ENCODE measurements at regions not wholly inside any gene's neighbourhood (a gene's known extent, or its start where the extent isn't known, plus 50 kb on each side); places are given as distances from the start of the nearest gene placed in this dataset.

GRCh38 chr9:118785456-118785855, 583.8 kb downstream of the BRINP1 start:
- no peak for DNase-seq

GRCh38 chr9:118786877-118787276, 582.4 kb downstream of the BRINP1 start:
- no peak for DNase-seq

GRCh38 chr9:118809160-118809625, 560.0 kb downstream of the BRINP1 start:
- DNase-seq, result no peak

GRCh38 chr9:118829334-118829733, 539.9 kb downstream of the BRINP1 start:
- DNase-seq, result no peak

- DNase-seq, result no peak
Observed at GRCh38 chr9:118832371-118832770, 536.9 kb downstream of the BRINP1 start.

- DNase-seq, result no peak
Observed at GRCh38 chr9:118836891-118837290, 532.3 kb downstream of the BRINP1 start.

GRCh38 chr9:118871531-118871930, 497.7 kb downstream of the BRINP1 start:
- DNase-seq, result no peak

- DNase-seq, result no peak
Observed at GRCh38 chr9:118882684-118883083, 486.6 kb downstream of the BRINP1 start.

- DNase-seq, result no peak
Observed at GRCh38 chr9:118883411-118883810, 485.8 kb downstream of the BRINP1 start.

- DNase-seq, result no peak
Observed at GRCh38 chr9:118891213-118891612, 478.0 kb downstream of the BRINP1 start.

GRCh38 chr9:118896324-118897000, 472.8 kb downstream of the BRINP1 start:
- no peak for DNase-seq

GRCh38 chr9:118918180-118918579, 451.1 kb downstream of the BRINP1 start:
- no peak for DNase-seq

GRCh38 chr9:118928722-118929121, 440.5 kb downstream of the BRINP1 start:
- no peak for DNase-seq

GRCh38 chr9:118929287-118929686, 439.9 kb downstream of the BRINP1 start:
- no peak for DNase-seq

GRCh38 chr9:118931941-118932340, 437.3 kb downstream of the BRINP1 start:
- no peak for DNase-seq

GRCh38 chr9:118938581-118938980, 430.7 kb downstream of the BRINP1 start:
- no peak for DNase-seq

GRCh38 chr9:118940473-118940872, 428.8 kb downstream of the BRINP1 start:
- DNase-seq, result no peak

- no peak for DNase-seq
Observed at GRCh38 chr9:118946669-118947068, 422.6 kb downstream of the BRINP1 start.

- no peak for DNase-seq
Observed at GRCh38 chr9:118954857-118955256, 414.4 kb downstream of the BRINP1 start.

GRCh38 chr9:118957585-118957984, 411.6 kb downstream of the BRINP1 start:
- no peak for DNase-seq

GRCh38 chr9:118959366-118959765, 409.9 kb downstream of the BRINP1 start:
- DNase-seq, result no peak

- no peak for DNase-seq
Observed at GRCh38 chr9:118961857-118962256, 407.4 kb downstream of the BRINP1 start.

- DNase-seq, result no peak
Observed at GRCh38 chr9:118962426-118962825, 406.8 kb downstream of the BRINP1 start.

GRCh38 chr9:118963674-118964073, 405.6 kb downstream of the BRINP1 start:
- no peak for DNase-seq

GRCh38 chr9:118967901-118968300, 401.3 kb downstream of the BRINP1 start:
- no peak for DNase-seq

All from activated effector memory CD4-positive, alpha-beta T cell treated with Interleukin-2 at 50 U/mL for 16 hours (primary cell).